CD4-positive, alpha-beta memory T cell (primary cell): ENCODE measurements at regions not wholly inside any gene's neighbourhood (a gene's known extent, or its start where the extent isn't known, plus 50 kb on each side); places are given as distances from the start of the nearest gene placed in this dataset.

Experiments used
- CTCF ChIA-PET: fragments of 350-600 bp; sonication (Branson Sonifier 250); formaldehyde crosslinking; loops from one replicate; lab custom pipeline; 2021; ENCODE audit warnings: inconsistent platforms; ENCODE audit not compliant: partially characterized antibody; lab: Charles Lee
- POLR2A ChIA-PET: fragments of 350-600 bp; sonication (Branson Sonifier 250); formaldehyde crosslinking; loops from one replicate; lab custom pipeline; 2021; ENCODE audit not compliant: partially characterized antibody; lab: Charles Lee
- DNase-seq, 5 donors: peaks; one replicate each; pipeline versions ENCODE4 v3.0.0 to v3.0.0-alpha.2; 2020 to 2022; ENCODE audit warnings: mixed read lengths in 1 of 5
- H3K27ac ChIP-seq: one replicate; pipeline ENCODE4 v1.7.0; 2013; ENCODE audit warnings: low read depth, low read length
- H3K27me3 ChIP-seq: 2 replicates; pipeline ENCODE4 v1.7.0; 2013; ENCODE audit warnings: mild to moderate bottlenecking, low read length, moderate library complexity; ENCODE audit not compliant: insufficient read depth
- H3K36me3 ChIP-seq: 2 replicates; pipeline ENCODE4 v1.7.0; 2013; ENCODE audit warnings: mild to moderate bottlenecking, low read length, moderate library complexity; ENCODE audit not compliant: insufficient read depth
- H3K4me1 ChIP-seq: 2 replicates; pipeline ENCODE4 v1.7.0; 2013; ENCODE audit warnings: mild to moderate bottlenecking, low read length, moderate library complexity; ENCODE audit not compliant: insufficient read depth
- H3K4me3 ChIP-seq, 2 donors: one replicate each; pipeline ENCODE4 v1.7.0; 2013; ENCODE audit warnings: low read length in 2 of 2, mild to moderate bottlenecking in 1 of 2
- H3K9me3 ChIP-seq, 2 donors: one replicate each; pipeline ENCODE4 v1.7.0; 2013; ENCODE audit warnings: low read length in 2 of 2, control low read depth in 1 of 2; ENCODE audit not compliant: control insufficient read depth in 1 of 2
- H3K27ac Mint-ChIP-seq, 7 donors: one replicate each; pipeline ENCODE4 v1.8.0; 2020 to 2021; ENCODE audit warnings: mixed read lengths in 7 of 7, mild to moderate bottlenecking in 6 of 7, inconsistent platforms in 3 of 7, moderate library complexity in 3 of 7
- H3K27me3 Mint-ChIP-seq, 2 donors: one replicate each; pipeline ENCODE4 v1.8.0; 2020 to 2021; ENCODE audit warnings: mixed read lengths in 2 of 2
- H3K36me3 Mint-ChIP-seq, 2 donors: one replicate each; pipeline ENCODE4 v1.8.0; 2020 to 2021; ENCODE audit warnings: mixed read lengths in 2 of 2, inconsistent platforms in 1 of 2, mild to moderate bottlenecking in 1 of 2
- H3K4me1 Mint-ChIP-seq, 4 donors: one replicate each; pipeline ENCODE4 v1.8.0; 2020 to 2021; ENCODE audit warnings: mixed read lengths in 4 of 4, mild to moderate bottlenecking in 1 of 4
- H3K4me3 Mint-ChIP-seq, 8 donors: one replicate each; pipeline ENCODE4 v1.8.0; 2020 to 2021; ENCODE audit warnings: mixed read lengths in 8 of 8, mild to moderate bottlenecking in 7 of 8, moderate library complexity in 6 of 8, inconsistent platforms in 3 of 8
- H3K9me3 Mint-ChIP-seq, 8 donors: one replicate each; pipeline ENCODE4 v1.8.0; 2020 to 2021; ENCODE audit warnings: mixed read lengths in 8 of 8, mild to moderate bottlenecking in 5 of 8, inconsistent platforms in 3 of 8, moderate library complexity in 1 of 8
- intact Hi-C: fragments of 100-400 bp; cut with micrococcal nuclease; formaldehyde crosslinking; loops from one replicate; pipeline ENCODE4 v1.15.1; 2023

GRCh38 chr2:53077413-53077812 is 690.2 kb upstream of the CHAC2 start:
- no peak overlapping the region for H3K4me3 Mint-ChIP-seq
- CTCF ChIA-PET, result no interaction called here

DNA sequence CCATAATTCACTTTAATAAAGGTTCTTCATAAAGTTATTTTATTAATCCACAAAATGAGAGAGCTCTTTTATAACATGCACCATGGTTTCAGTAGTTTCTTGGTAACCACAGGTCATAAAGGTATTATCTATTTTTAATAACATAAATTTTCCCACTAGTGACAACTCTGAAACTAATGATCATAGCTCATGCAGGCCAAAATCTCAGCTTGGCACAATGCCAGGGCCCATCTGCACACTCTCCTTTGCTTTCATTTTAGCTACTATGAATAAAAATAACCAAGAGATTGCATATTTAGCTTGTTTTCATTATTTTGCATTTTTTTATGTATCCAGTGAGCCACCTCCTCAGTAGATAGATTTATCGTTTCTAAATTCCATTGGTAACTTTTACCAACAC is 691.8 kb upstream of the CHAC2 start:
- Mint-ChIP-seq H3K27me3 (no peaks in the 10 kb centered on the region), H3K4me1 (no peaks in the 10 kb centered on the region), H3K36me3 (no peaks in the 10 kb centered on the region), H3K27ac (no peak overlapping the region), H3K4me3 (no peak overlapping the region), H3K9me3 (peaks cover 3 to 11% (median 6%) of the 10 kb centered on the region in 8 donors)
- Histone ChIP-seq H3K36me3 (no peaks in the 10 kb centered on the region), H3K27ac (no peak overlapping the region), H3K4me3 (no peak overlapping the region), H3K9me3 (no peaks in the 10 kb centered on the region), H3K27me3 (no peaks in the 10 kb centered on the region), H3K4me1 (no peaks in the 10 kb centered on the region)
- POLR2A ChIA-PET, result no interaction called here
- CTCF ChIA-PET, result no interaction called here
- no peak for DNase-seq
- intact Hi-C loops, result no loop called here

More at GRCh38 chr2:53077413-53077812, 690.2 kb upstream of the CHAC2 start:
- Histone ChIP-seq H3K4me1 (no peaks in the 10 kb centered on the region), H3K27ac (no peak overlapping the region), H3K4me3 (no peak overlapping the region), H3K36me3 (no peaks in the 10 kb centered on the region), H3K27me3 (no peaks in the 10 kb centered on the region), H3K9me3 (no peaks in the 10 kb centered on the region)
- no peaks in the 10 kb centered on the region for H3K27me3 Mint-ChIP-seq
- H3K27ac Mint-ChIP-seq, result no peak overlapping the region
- POLR2A ChIA-PET, result no interaction called here
- H3K4me1 Mint-ChIP-seq, result no peaks in the 10 kb centered on the region
- H3K9me3 Mint-ChIP-seq, result peaks cover 4 to 18% (median 10%) of the 10 kb centered on the region in 8 donors
- no peak for DNase-seq
- intact Hi-C loops, result no loop called here
- no peaks in the 10 kb centered on the region for H3K36me3 Mint-ChIP-seq

- Mint-ChIP-seq H3K27ac (no peak overlapping the region), H3K36me3 (no peaks in the 10 kb centered on the region), H3K4me3 (no peak overlapping the region), H3K27me3 (no peaks in the 10 kb centered on the region), H3K9me3 (peaks cover 0 to 8% (median under 1%) of the 10 kb centered on the region in 8 donors), H3K4me1 (no peaks in the 10 kb centered on the region)
- Histone ChIP-seq H3K4me3 (no peak overlapping the region), H3K4me1 (no peaks in the 10 kb centered on the region), H3K27ac (no peak overlapping the region), H3K36me3 (no peaks in the 10 kb centered on the region), H3K27me3 (no peaks in the 10 kb centered on the region), H3K9me3 (no peaks in the 10 kb centered on the region)
- CTCF ChIA-PET, result no interaction called here
- intact Hi-C loops, result no loop called here
- DNase-seq, result no peak
- POLR2A ChIA-PET, result no interaction called here
These were observed 700.1 kb upstream of the CHAC2 start for GRCh38 chr2:53067533-53067932.

DNA sequence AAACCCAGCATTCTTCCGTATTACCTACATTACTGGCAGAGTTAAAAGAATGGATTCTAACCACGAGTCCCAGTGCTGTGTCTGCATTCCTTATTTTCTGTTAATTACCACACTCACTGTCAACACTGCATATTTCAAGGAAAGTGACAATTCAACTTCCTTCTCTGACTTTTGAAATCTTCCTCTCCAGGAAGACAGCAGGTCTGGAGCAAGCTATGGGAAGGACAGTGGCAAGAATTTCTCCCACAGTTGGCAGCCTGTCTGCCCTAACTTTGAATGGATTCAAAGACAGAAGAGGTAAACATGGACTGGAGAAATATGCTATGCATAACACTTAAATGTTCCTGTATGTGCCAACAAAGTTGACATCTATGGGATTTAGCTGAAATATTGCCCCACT is 700.5 kb upstream of the CHAC2 start:
- H3K4me3 Mint-ChIP-seq, result no peak overlapping the region

GRCh38 chr2:53064154-53064553 is 703.5 kb upstream of the CHAC2 start:
- H3K27ac ChIP-seq, result no peak overlapping the region
- Mint-ChIP-seq H3K4me1 (no peaks in the 10 kb centered on the region), H3K27ac (no peak overlapping the region), H3K36me3 (no peaks in the 10 kb centered on the region), H3K9me3 (peaks cover 0 to 6% (median 3%) of the 10 kb centered on the region in 8 donors), H3K27me3 (no peaks in the 10 kb centered on the region), H3K4me3 (no peak overlapping the region)
- no peaks in the 10 kb centered on the region for H3K36me3 ChIP-seq
- ChIA-PET CTCF (no interaction called here), POLR2A (no interaction called here)
- no peaks in the 10 kb centered on the region for H3K4me1 ChIP-seq
- H3K4me3 ChIP-seq, result no peak overlapping the region
- H3K27me3 ChIP-seq, result no peaks in the 10 kb centered on the region
- DNase-seq, result no peak
- H3K9me3 ChIP-seq, result no peaks in the 10 kb centered on the region
- intact Hi-C loops, result no loop called here

More for the DNA sequence above, 700.5 kb upstream of the CHAC2 start:
- ChIA-PET POLR2A (no interaction called here), CTCF (no interaction called here)
- H3K4me3 ChIP-seq, result no peak overlapping the region
- no peaks in the 10 kb centered on the region for H3K4me1 ChIP-seq
- no peaks in the 10 kb centered on the region for H3K27me3 ChIP-seq
- Mint-ChIP-seq H3K36me3 (no peaks in the 10 kb centered on the region), H3K9me3 (peaks cover 0 to 8% (median 2%) of the 10 kb centered on the region in 8 donors), H3K27me3 (no peaks in the 10 kb centered on the region), H3K4me1 (no peaks in the 10 kb centered on the region), H3K27ac (no peak overlapping the region)
- no peak overlapping the region for H3K27ac ChIP-seq
- no peaks in the 10 kb centered on the region for H3K36me3 ChIP-seq
- H3K9me3 ChIP-seq, result no peaks in the 10 kb centered on the region
- intact Hi-C loops, result no loop called here
- no peak for DNase-seq

DNA sequence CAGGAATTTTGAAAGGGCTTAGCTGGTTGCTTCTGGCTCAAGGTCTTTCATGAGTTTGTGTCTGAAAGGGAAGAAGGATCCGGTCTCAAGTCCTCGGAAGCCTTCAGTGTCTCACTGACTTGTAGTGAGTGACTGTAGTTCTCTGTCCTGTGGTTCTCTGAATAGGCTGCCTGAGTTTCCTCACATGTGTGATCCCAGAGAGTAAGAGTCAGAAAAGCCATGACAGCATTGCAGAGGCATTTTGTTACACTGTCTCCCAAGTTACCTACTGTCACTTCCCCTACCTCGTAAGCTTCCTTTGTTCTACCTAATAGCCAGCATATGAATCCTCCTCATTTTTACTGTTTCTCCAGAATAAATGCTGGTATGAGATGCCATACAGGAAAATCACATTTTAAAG is 709.1 kb upstream of the CHAC2 start:
- ChIA-PET CTCF (no interaction called here), POLR2A (no interaction called here)
- Mint-ChIP-seq H3K9me3 (peaks cover 0 to 14% (median 4%) of the 10 kb centered on the region in 8 donors), H3K27ac (no peak overlapping the region), H3K27me3 (no peaks in the 10 kb centered on the region), H3K36me3 (no peaks in the 10 kb centered on the region), H3K4me3 (no peak overlapping the region), H3K4me1 (no peaks in the 10 kb centered on the region)
- Histone ChIP-seq H3K27ac (no peak overlapping the region), H3K9me3 (no peaks in the 10 kb centered on the region), H3K4me3 (no peak overlapping the region), H3K36me3 (no peaks in the 10 kb centered on the region), H3K27me3 (no peaks in the 10 kb centered on the region), H3K4me1 (no peaks in the 10 kb centered on the region)
- intact Hi-C loops, result no loop called here
- DNase-seq, result no peak

- Histone ChIP-seq H3K36me3 (no peaks in the 10 kb centered on the region), H3K4me3 (no peak overlapping the region), H3K27ac (no peak overlapping the region), H3K27me3 (no peaks in the 10 kb centered on the region), H3K9me3 (no peaks in the 10 kb centered on the region), H3K4me1 (no peaks in the 10 kb centered on the region)
- H3K4me1 Mint-ChIP-seq, result no peaks in the 10 kb centered on the region
- no peaks in the 10 kb centered on the region for H3K36me3 Mint-ChIP-seq
- POLR2A ChIA-PET, result no interaction called here
- H3K27ac Mint-ChIP-seq, result no peak overlapping the region
- H3K27me3 Mint-ChIP-seq, result no peaks in the 10 kb centered on the region
- intact Hi-C loops, result no loop called here
- H3K9me3 Mint-ChIP-seq, result peaks cover 0 to 11% (median 0%) of the 10 kb centered on the region in 8 donors
- H3K4me3 Mint-ChIP-seq, result no peak overlapping the region
- DNase-seq, result no peak
- CTCF ChIA-PET, result no interaction called here
These were observed 713.7 kb upstream of the CHAC2 start for GRCh38 chr2:53053937-53054336.

DNA sequence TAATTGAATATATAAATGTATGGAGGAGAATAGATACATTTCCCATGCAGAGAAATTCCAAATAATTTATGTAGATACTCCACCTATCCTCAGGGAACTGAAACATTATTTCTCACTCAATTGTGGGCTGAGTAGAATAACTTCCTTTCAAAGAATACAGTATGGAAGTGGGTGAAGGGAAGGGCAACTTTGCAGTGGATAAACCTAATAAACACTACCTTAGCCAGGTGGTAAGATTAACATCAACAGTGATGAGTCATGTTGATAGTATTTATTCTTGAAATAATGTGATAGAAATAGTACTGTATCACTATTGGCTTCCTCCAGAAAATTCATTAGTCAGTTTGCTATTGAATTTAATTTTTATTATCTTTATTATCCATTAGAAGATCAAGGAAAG is 716.4 kb upstream of the CHAC2 start:
- intact Hi-C loops, result no loop called here
- H3K4me3 ChIP-seq, result no peak overlapping the region
- H3K9me3 ChIP-seq, result no peaks in the 10 kb centered on the region
- Mint-ChIP-seq H3K4me3 (no peak overlapping the region), H3K4me1 (no peaks in the 10 kb centered on the region), H3K36me3 (no peaks in the 10 kb centered on the region), H3K27me3 (no peaks in the 10 kb centered on the region), H3K27ac (no peak overlapping the region), H3K9me3 (peaks cover 0 to 17% (median 3%) of the 10 kb centered on the region in 8 donors)
- no peaks in the 10 kb centered on the region for H3K27me3 ChIP-seq
- no peaks in the 10 kb centered on the region for H3K4me1 ChIP-seq
- DNase-seq, result no peak
- H3K36me3 ChIP-seq, result no peaks in the 10 kb centered on the region
- no peak overlapping the region for H3K27ac ChIP-seq
- ChIA-PET CTCF (no interaction called here), POLR2A (no interaction called here)
